ENCODE measurements at regions not wholly inside any gene's neighbourhood (a gene's known extent, or its start where the extent isn't known, plus 50 kb on each side); places are given as distances from the start of the nearest gene placed in this dataset.

GRCh38 chr6:130314271-130314670 is 51.5 kb upstream of the TMEM200A start:
- TF ChIP-seq, protein P1, sequence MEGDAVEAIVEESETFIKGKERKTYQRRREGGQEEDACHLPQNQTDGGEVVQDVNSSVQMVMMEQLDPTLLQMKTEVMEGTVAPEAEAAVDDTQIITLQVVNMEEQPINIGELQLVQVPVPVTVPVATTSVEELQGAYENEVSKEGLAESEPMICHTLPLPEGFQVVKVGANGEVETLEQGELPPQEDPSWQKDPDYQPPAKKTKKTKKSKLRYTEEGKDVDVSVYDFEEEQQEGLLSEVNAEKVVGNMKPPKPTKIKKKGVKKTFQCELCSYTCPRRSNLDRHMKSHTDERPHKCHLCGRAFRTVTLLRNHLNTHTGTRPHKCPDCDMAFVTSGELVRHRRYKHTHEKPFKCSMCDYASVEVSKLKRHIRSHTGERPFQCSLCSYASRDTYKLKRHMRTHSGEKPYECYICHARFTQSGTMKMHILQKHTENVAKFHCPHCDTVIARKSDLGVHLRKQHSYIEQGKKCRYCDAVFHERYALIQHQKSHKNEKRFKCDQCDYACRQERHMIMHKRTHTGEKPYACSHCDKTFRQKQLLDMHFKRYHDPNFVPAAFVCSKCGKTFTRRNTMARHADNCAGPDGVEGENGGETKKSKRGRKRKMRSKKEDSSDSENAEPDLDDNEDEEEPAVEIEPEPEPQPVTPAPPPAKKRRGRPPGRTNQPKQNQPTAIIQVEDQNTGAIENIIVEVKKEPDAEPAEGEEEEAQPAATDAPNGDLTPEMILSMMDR (IDR thresholded peaks at IDR 0.05; ENCODE audit: poor library complexity, severe bottlenecking): no peak
- DNase-seq (ENCODE audit: low spot score) (no peak), ATAC-seq (ENCODE audit: low read depth) (no peak)
- Histone ChIP-seq H3K27ac (ENCODE audit: poor library complexity, severe bottlenecking) (no peak overlapping the region), H3K4me3 (ENCODE audit: severe bottlenecking) (no peak overlapping the region), H3K36me3 (ENCODE audit: low read depth) (no peaks in the 10 kb centered on the region), H3K27me3 (ENCODE audit: insufficient read depth, poor library complexity, severe bottlenecking) (no peaks in the 10 kb centered on the region), H3K4me1 (ENCODE audit: insufficient read depth, poor library complexity, severe bottlenecking) (no peaks in the 10 kb centered on the region), H3K9me3 (ENCODE audit: severe bottlenecking) (no peaks in the 10 kb centered on the region)

- ATAC-seq (ENCODE audit: low read depth): no peak
- no peak for DNase-seq (ENCODE audit: low spot score)
- Histone ChIP-seq H3K9me3 (ENCODE audit: severe bottlenecking) (no peaks in the 10 kb centered on the region), H3K27me3 (ENCODE audit: insufficient read depth, poor library complexity, severe bottlenecking) (no peaks in the 10 kb centered on the region), H3K4me3 (ENCODE audit: severe bottlenecking) (no peak overlapping the region), H3K36me3 (ENCODE audit: low read depth) (no peaks in the 10 kb centered on the region), H3K27ac (ENCODE audit: poor library complexity, severe bottlenecking) (no peak overlapping the region), H3K4me1 (ENCODE audit: insufficient read depth, poor library complexity, severe bottlenecking) (no peaks in the 10 kb centered on the region)
- TF ChIP-seq, protein P1 (IDR thresholded peaks at IDR 0.05; ENCODE audit: poor library complexity, severe bottlenecking): peak; percentile 11
These were observed 52.6 kb upstream of the TMEM200A start for GRCh38 chr6:130313206-130313605.

- no peak overlapping the region for H3K27ac ChIP-seq (ENCODE audit: poor library complexity, severe bottlenecking)
These were observed 56.8 kb upstream of the TMEM200A start for GRCh38 chr6:130309028-130309427.

DNA sequence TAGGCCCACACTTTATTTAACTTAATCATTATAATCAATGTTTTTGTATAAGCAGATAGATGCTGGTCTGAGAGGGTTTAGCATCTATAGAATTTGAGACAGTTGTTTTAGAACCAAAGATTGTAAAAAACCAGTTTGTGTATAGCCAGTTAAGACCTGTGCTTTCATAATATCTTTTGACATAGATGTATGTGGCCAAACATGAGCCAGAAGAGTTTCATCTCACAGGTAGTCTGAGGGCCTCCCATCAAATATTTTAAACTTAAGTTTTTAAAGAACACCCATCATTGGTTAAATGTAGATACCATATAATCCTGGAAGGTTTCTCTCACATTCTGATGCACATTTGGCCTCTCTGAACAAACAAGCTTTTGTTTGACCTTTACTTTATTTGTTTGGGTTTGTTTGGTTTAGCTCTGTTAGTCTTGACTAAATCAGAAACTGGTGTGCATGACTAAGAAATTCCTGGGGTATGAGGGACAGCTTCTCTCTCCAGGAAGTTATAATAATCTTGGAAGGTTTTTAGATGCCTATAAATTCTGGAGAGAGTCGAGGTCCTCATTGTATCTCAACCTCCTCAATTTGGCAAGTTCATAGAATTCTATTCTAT is 58.0 kb upstream of the TMEM200A start:
- Histone ChIP-seq H3K4me3 (ENCODE audit: severe bottlenecking) (no peak overlapping the region), H3K4me1 (ENCODE audit: insufficient read depth, poor library complexity, severe bottlenecking) (no peaks in the 10 kb centered on the region), H3K27me3 (ENCODE audit: insufficient read depth, poor library complexity, severe bottlenecking) (no peaks in the 10 kb centered on the region), H3K9me3 (ENCODE audit: severe bottlenecking) (no peaks in the 10 kb centered on the region), H3K36me3 (ENCODE audit: low read depth) (no peaks in the 10 kb centered on the region), H3K27ac (ENCODE audit: poor library complexity, severe bottlenecking) (no peak overlapping the region)
- TF ChIP-seq, protein P1 (IDR thresholded peaks at IDR 0.05; ENCODE audit: poor library complexity, severe bottlenecking): no peak
- ATAC-seq (ENCODE audit: low read depth) (peak; percentile 52; the same call in 2 of the 3 replicates), DNase-seq (ENCODE audit: low spot score) (no peak)

More at GRCh38 chr6:130309028-130309427, 56.8 kb upstream of the TMEM200A start:
- no peak for DNase-seq (ENCODE audit: low spot score)
- no peaks in the 10 kb centered on the region for H3K4me1 ChIP-seq (ENCODE audit: insufficient read depth, poor library complexity, severe bottlenecking)
- H3K36me3 ChIP-seq (ENCODE audit: low read depth): no peaks in the 10 kb centered on the region
- TF ChIP-seq, protein P1 (IDR thresholded peaks at IDR 0.05; ENCODE audit: poor library complexity, severe bottlenecking): no peak
- H3K4me3 ChIP-seq (ENCODE audit: severe bottlenecking): no peak overlapping the region
- no peaks in the 10 kb centered on the region for H3K9me3 ChIP-seq (ENCODE audit: severe bottlenecking)
- no peaks in the 10 kb centered on the region for H3K27me3 ChIP-seq (ENCODE audit: insufficient read depth, poor library complexity, severe bottlenecking)
- ATAC-seq (ENCODE audit: low read depth): no peak

DNA sequence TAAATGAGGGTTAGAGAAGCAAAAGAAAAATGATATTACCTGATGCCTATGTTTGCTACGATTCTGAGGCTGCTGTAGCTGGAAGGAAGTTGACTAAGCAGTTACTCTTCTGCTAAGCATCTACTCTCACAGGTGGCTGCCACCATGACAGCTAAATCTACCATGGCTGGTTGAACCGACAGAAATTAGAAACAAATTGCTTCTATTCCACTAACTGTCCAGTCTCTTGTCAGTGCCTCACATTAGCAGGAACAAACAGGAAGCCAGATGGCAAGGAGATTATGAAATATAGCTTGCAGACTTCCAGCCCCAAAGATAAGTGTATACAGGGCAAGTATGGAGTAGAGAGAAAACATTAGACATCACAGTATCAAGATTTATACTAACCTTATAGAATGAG is 59.4 kb upstream of the TMEM200A start:
- Histone ChIP-seq H3K4me1 (ENCODE audit: insufficient read depth, poor library complexity, severe bottlenecking) (no peaks in the 10 kb centered on the region), H3K36me3 (ENCODE audit: low read depth) (no peaks in the 10 kb centered on the region), H3K9me3 (ENCODE audit: severe bottlenecking) (no peaks in the 10 kb centered on the region), H3K4me3 (ENCODE audit: severe bottlenecking) (no peak overlapping the region), H3K27me3 (ENCODE audit: insufficient read depth, poor library complexity, severe bottlenecking) (no peaks in the 10 kb centered on the region), H3K27ac (ENCODE audit: poor library complexity, severe bottlenecking) (no peak overlapping the region)
- TF ChIP-seq, protein P1 (IDR thresholded peaks at IDR 0.05; ENCODE audit: poor library complexity, severe bottlenecking): no peak
- no peak for ATAC-seq (ENCODE audit: low read depth)
- no peak for DNase-seq (ENCODE audit: low spot score)

Data from RWPE2 (cell line).